HUES48 (cell line): ENCODE measurements at regions not wholly inside any gene's neighbourhood (a gene's known extent, or its start where the extent isn't known, plus 50 kb on each side); places are given as distances from the start of the nearest gene placed in this dataset.

Experiments used
- H3K27ac ChIP-seq: one replicate; pipeline ENCODE4 v1.7.0; 2013; ENCODE audit warnings: low read depth, low read length, inconsistent platforms
- H3K27me3 ChIP-seq: 2 replicates; pipeline ENCODE4 v1.6.1; 2013; ENCODE audit warnings: mild to moderate bottlenecking, low read length; ENCODE audit not compliant: control insufficient read depth, insufficient read depth
- H3K36me3 ChIP-seq: 2 replicates; pipeline ENCODE4 v1.6.1; 2013; ENCODE audit warnings: low read length; ENCODE audit not compliant: control insufficient read depth, insufficient read depth
- H3K4me1 ChIP-seq: 2 replicates; pipeline ENCODE4 v1.6.1; 2013; ENCODE audit warnings: mild to moderate bottlenecking, low read length; ENCODE audit not compliant: control insufficient read depth, insufficient read depth
- H3K4me3 ChIP-seq: 2 replicates; pipeline ENCODE4 v1.5.1; 2013; ENCODE audit warnings: mild to moderate bottlenecking, low read depth, low read length
- H3K9ac ChIP-seq: 2 replicates; pipeline ENCODE4 v1.6.1; 2013; ENCODE audit warnings: mild to moderate bottlenecking, low read depth, low read length, moderate library complexity
- H3K9me3 ChIP-seq: 2 replicates; pipeline ENCODE4 v1.6.1; 2013; ENCODE audit warnings: low read length; ENCODE audit not compliant: control insufficient read depth, insufficient read depth

- H3K4me1 ChIP-seq: no peaks in the 10 kb centered on the region; the same call in 1 of the 2 replicates
- H3K9ac ChIP-seq: no peak overlapping the region
- no peaks in the 10 kb centered on the region for H3K9me3 ChIP-seq
- H3K27ac ChIP-seq: no peak overlapping the region
- no peaks in the 10 kb centered on the region for H3K36me3 ChIP-seq
- no peaks in the 10 kb centered on the region for H3K27me3 ChIP-seq
- no peak overlapping the region for H3K4me3 ChIP-seq
Measured at GRCh38 chr2:5132281-5132680, 559.9 kb upstream of the SOX11 start.

- no peaks in the 10 kb centered on the region for H3K27me3 ChIP-seq
- no peaks in the 10 kb centered on the region for H3K36me3 ChIP-seq
- no peak overlapping the region for H3K4me3 ChIP-seq
- no peak overlapping the region for H3K27ac ChIP-seq
- no peaks in the 10 kb centered on the region for H3K9me3 ChIP-seq
- H3K4me1 ChIP-seq: no peaks in the 10 kb centered on the region
- H3K9ac ChIP-seq: no peak overlapping the region
Measured at GRCh38 chr2:5140347-5140746, 551.8 kb upstream of the SOX11 start.

GRCh38 chr2:5144159-5144558 lies 548.0 kb upstream of the SOX11 start:
- Histone ChIP-seq H3K9me3 (peaks cover 6% of the 10 kb centered on the region), H3K27me3 (no peaks in the 10 kb centered on the region), H3K27ac (no peak overlapping the region), H3K4me1 (no peaks in the 10 kb centered on the region), H3K36me3 (no peaks in the 10 kb centered on the region), H3K4me3 (no peak overlapping the region), H3K9ac (no peak overlapping the region)

GRCh38 chr2:5145053-5145452 lies 547.1 kb upstream of the SOX11 start:
- Histone ChIP-seq H3K27me3 (no peaks in the 10 kb centered on the region), H3K9ac (no peak overlapping the region), H3K4me3 (no peak overlapping the region), H3K36me3 (no peaks in the 10 kb centered on the region), H3K27ac (no peak overlapping the region), H3K9me3 (peaks cover 12% of the 10 kb centered on the region), H3K4me1 (no peaks in the 10 kb centered on the region)

- peaks cover 12% of the 10 kb centered on the region for H3K9me3 ChIP-seq
- H3K4me1 ChIP-seq: no peaks in the 10 kb centered on the region
- no peak overlapping the region for H3K4me3 ChIP-seq
- no peak overlapping the region for H3K9ac ChIP-seq
- H3K27ac ChIP-seq: no peak overlapping the region
- no peaks in the 10 kb centered on the region for H3K27me3 ChIP-seq
- no peaks in the 10 kb centered on the region for H3K36me3 ChIP-seq
Measured at GRCh38 chr2:5145801-5146200, 546.4 kb upstream of the SOX11 start.

GRCh38 chr2:5148392-5149085 lies 543.6 kb upstream of the SOX11 start:
- H3K27me3 ChIP-seq: no peaks in the 10 kb centered on the region
- H3K9me3 ChIP-seq: peaks cover 12% of the 10 kb centered on the region

GRCh38 chr2:5150871-5151270 lies 541.3 kb upstream of the SOX11 start:
- Histone ChIP-seq H3K9me3 (peaks cover 12% of the 10 kb centered on the region), H3K9ac (no peak overlapping the region), H3K4me1 (no peaks in the 10 kb centered on the region), H3K36me3 (no peaks in the 10 kb centered on the region), H3K27me3 (no peaks in the 10 kb centered on the region), H3K4me3 (no peak overlapping the region), H3K27ac (no peak overlapping the region)

More at GRCh38 chr2:5148392-5149085, 543.6 kb upstream of the SOX11 start:
- Histone ChIP-seq H3K4me3 (no peak overlapping the region), H3K36me3 (no peaks in the 10 kb centered on the region), H3K9ac (no peak overlapping the region), H3K27ac (no peak overlapping the region), H3K4me1 (no peaks in the 10 kb centered on the region)

- no peak overlapping the region for H3K9ac ChIP-seq
- no peak overlapping the region for H3K4me3 ChIP-seq
- no peaks in the 10 kb centered on the region for H3K9me3 ChIP-seq
- H3K27me3 ChIP-seq: no peaks in the 10 kb centered on the region
- H3K27ac ChIP-seq: peak overlapping the region; percentile 6
- no peaks in the 10 kb centered on the region for H3K36me3 ChIP-seq
- no peaks in the 10 kb centered on the region for H3K4me1 ChIP-seq
Measured at GRCh38 chr2:5164776-5165525, 527.2 kb upstream of the SOX11 start.

- H3K9me3 ChIP-seq: no peaks in the 10 kb centered on the region
- H3K4me3 ChIP-seq: no peak overlapping the region
- no peak overlapping the region for H3K27ac ChIP-seq
- no peaks in the 10 kb centered on the region for H3K27me3 ChIP-seq
- no peaks in the 10 kb centered on the region for H3K4me1 ChIP-seq
- H3K9ac ChIP-seq: no peak overlapping the region
- no peaks in the 10 kb centered on the region for H3K36me3 ChIP-seq
Measured at GRCh38 chr2:5172923-5173322, 519.3 kb upstream of the SOX11 start.

GRCh38 chr2:5173876-5174535 lies 518.2 kb upstream of the SOX11 start:
- H3K4me3 ChIP-seq: no peak overlapping the region
- H3K4me1 ChIP-seq: no peaks in the 10 kb centered on the region
- no peak overlapping the region for H3K9ac ChIP-seq
- no peaks in the 10 kb centered on the region for H3K36me3 ChIP-seq
- no peak overlapping the region for H3K27ac ChIP-seq
- no peaks in the 10 kb centered on the region for H3K27me3 ChIP-seq
- no peaks in the 10 kb centered on the region for H3K9me3 ChIP-seq

- Histone ChIP-seq H3K4me3 (no peak overlapping the region), H3K36me3 (no peaks in the 10 kb centered on the region), H3K27ac (no peak overlapping the region), H3K4me1 (no peaks in the 10 kb centered on the region), H3K9me3 (no peaks in the 10 kb centered on the region), H3K9ac (no peak overlapping the region), H3K27me3 (no peaks in the 10 kb centered on the region)
Measured at GRCh38 chr2:5175231-5175630, 517.0 kb upstream of the SOX11 start.
